Astrocyte (in vitro differentiated cells and primary cell): ENCODE measurements at regions not wholly inside any gene's neighbourhood (a gene's known extent, or its start where the extent isn't known, plus 50 kb on each side); places are given as distances from the start of the nearest gene placed in this dataset.

Experiments
- EZH2 ChIP-seq: IDR thresholded peaks from 2 replicates; pipeline ENCODE4 v1.6.1; 2012; ENCODE audit warnings: mild to moderate bottlenecking, low read length, inconsistent platforms; ENCODE audit not compliant: insufficient read depth
- TF ChIP-seq, protein P1 (sequence below): IDR thresholded peaks from 2 replicates; pipeline ENCODE4 v1.5.1; 2011; ENCODE audit warnings: low read depth, mild to moderate bottlenecking, inconsistent platforms, low read length, moderate library complexity; ENCODE audit not compliant: insufficient read depth

- TF ChIP-seq, protein P1, sequence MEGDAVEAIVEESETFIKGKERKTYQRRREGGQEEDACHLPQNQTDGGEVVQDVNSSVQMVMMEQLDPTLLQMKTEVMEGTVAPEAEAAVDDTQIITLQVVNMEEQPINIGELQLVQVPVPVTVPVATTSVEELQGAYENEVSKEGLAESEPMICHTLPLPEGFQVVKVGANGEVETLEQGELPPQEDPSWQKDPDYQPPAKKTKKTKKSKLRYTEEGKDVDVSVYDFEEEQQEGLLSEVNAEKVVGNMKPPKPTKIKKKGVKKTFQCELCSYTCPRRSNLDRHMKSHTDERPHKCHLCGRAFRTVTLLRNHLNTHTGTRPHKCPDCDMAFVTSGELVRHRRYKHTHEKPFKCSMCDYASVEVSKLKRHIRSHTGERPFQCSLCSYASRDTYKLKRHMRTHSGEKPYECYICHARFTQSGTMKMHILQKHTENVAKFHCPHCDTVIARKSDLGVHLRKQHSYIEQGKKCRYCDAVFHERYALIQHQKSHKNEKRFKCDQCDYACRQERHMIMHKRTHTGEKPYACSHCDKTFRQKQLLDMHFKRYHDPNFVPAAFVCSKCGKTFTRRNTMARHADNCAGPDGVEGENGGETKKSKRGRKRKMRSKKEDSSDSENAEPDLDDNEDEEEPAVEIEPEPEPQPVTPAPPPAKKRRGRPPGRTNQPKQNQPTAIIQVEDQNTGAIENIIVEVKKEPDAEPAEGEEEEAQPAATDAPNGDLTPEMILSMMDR, result no peak
- TF ChIP-seq EZH2, result no peak
These were observed 112.8 kb upstream of the ATXN3L start for GRCh38 chrX:13432414-13433297.
